ENCODE measurements at regions not wholly inside any gene's neighbourhood (a gene's known extent, or its start where the extent isn't known, plus 50 kb on each side); places are given as distances from the start of the nearest gene placed in this dataset.

GRCh38 chr13:50608370-50608769, 235.1 kb downstream of the DLEU7 start:
- no peak for TF ChIP-seq CTCF (IDR thresholded peaks at IDR 0.05; ENCODE audit: low read depth, low read length)
- no peak for TF ChIP-seq POLR2A (IDR thresholded peaks at IDR 0.05; ENCODE audit: extremely low read depth, insufficient read length)
